ENCODE measurements at regions not wholly inside any gene's neighbourhood (a gene's known extent, or its start where the extent isn't known, plus 50 kb on each side); places are given as distances from the start of the nearest gene placed in this dataset.

DNA sequence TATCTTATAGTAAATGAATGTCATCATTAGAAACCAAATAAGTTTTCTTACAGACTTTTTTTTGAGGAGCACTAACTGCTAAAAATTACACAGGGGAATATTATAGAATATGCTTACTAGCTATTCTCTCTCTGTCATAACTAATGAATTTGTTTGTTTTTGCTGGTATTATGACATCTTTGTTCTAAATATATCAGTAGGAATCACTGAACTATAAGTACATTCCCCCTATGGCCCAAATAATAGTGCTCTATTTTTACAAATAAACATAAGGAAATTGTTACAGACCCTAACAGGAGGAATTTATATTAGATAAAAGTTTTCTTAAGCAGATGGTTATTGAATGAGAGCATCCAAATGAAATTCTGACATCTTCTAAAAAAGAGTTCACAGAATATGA lies 83.0 kb upstream of the RIOK2 start:
- intact Hi-C loops (cut with DNase I): no loop called here
- Histone ChIP-seq H3K27me3 (no peaks in the 10 kb centered on the region), H3K4me3 (no peak overlapping the region), H3K36me3 (no peaks in the 10 kb centered on the region), H3K4me1 (peaks cover 0 to 19% (median 3%) of the 10 kb centered on the region in 9 donors), H3K9me3 (peaks cover 0 to 15% (median 0%) of the 10 kb centered on the region in 11 donors), H3K27ac (peak overlapping the region in 3 of 10 donors; percentile 15 to 50 (median 40))
- DNase-seq (no peak), ATAC-seq (peak in 1 of 8 donors; percentile 12)
- TF ChIP-seq CTCF (IDR thresholded peaks at IDR 0.05): no peak

DNA sequence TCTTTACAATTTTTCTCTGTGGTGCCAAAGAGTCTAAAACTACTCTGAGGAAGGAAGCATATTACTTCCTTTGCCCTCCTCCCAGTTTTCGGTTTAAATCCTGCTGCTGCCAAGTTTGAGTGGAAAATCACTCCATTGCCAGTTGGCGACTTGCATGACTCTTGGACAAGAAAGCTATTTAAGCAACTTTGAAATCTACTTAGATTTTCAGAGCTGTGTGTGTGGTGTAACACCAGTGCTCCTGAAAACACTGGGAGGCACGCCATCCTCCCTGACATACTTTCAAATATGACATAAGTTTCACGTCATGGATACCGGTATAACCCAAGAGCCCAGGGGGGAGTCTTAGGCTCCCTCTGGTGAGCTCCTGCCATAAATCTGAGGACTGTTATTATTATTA lies 83.5 kb upstream of the RIOK2 start:
- Histone ChIP-seq H3K9me3 (peaks cover 0 to 18% (median 5%) of the 10 kb centered on the region in 11 donors), H3K4me3 (no peak overlapping the region), H3K27ac (peak overlapping the region in 4 of 10 donors; percentile 9 to 50 (median 28)), H3K4me1 (peaks cover 0 to 19% (median 3%) of the 10 kb centered on the region in 9 donors), H3K27me3 (no peaks in the 10 kb centered on the region), H3K36me3 (no peaks in the 10 kb centered on the region)
- no peak for TF ChIP-seq CTCF (IDR thresholded peaks at IDR 0.05)
- DNase-seq: peak; percentile 14 to 68
- 51 to 55% methylated on average over 5 of the region's 5 CpGs for WGBS, 2 donors
- ATAC-seq: peak in 7 of 8 donors; percentile 78 to 92 (median 84)
- intact Hi-C loops (cut with DNase I): no loop called here

- peaks cover 0 to 19% (median 3%) of the 10 kb centered on the region in 9 donors for H3K4me1 ChIP-seq
- 74 to 76% methylated on average over 3 of the region's 3 CpGs for WGBS, 2 donors
- H3K27ac ChIP-seq: no peak overlapping the region
- intact Hi-C loops (cut with DNase I): no loop called here
- H3K36me3 ChIP-seq: no peaks in the 10 kb centered on the region
- no peak for DNase-seq
- no peak for TF ChIP-seq CTCF (IDR thresholded peaks at IDR 0.05)
- no peak overlapping the region for H3K4me3 ChIP-seq
- ATAC-seq: no peak
- peaks cover 0 to 21% (median 15%) of the 10 kb centered on the region in 11 donors for H3K9me3 ChIP-seq
- no peaks in the 10 kb centered on the region for H3K27me3 ChIP-seq
Observed at GRCh38 chr5:97267767-97268166, 84.7 kb upstream of the RIOK2 start.

- Histone ChIP-seq H3K9me3 (peaks cover 0 to 26% (median 12%) of the 10 kb centered on the region in 11 donors), H3K36me3 (no peaks in the 10 kb centered on the region), H3K4me3 (no peak overlapping the region), H3K4me1 (no peaks in the 10 kb centered on the region), H3K27ac (no peak overlapping the region), H3K27me3 (no peaks in the 10 kb centered on the region)
- intact Hi-C loops (cut with DNase I): no loop called here
- DNase-seq (no peak), ATAC-seq (no peak)
- 30 to 67% methylated on average over 3 of the region's 3 CpGs for WGBS, 2 donors
- no peak for TF ChIP-seq CTCF (IDR thresholded peaks at IDR 0.05)
Observed at GRCh38 chr5:97276474-97277120, 93.5 kb upstream of the RIOK2 start.
